Neural cell (in vitro differentiated cells): ENCODE measurements at regions not wholly inside any gene's neighbourhood (a gene's known extent, or its start where the extent isn't known, plus 50 kb on each side); places are given as distances from the start of the nearest gene placed in this dataset.

ENCODE experiments used
- H2AFZ ChIP-seq: fragments of 200-600, 300-800 bp; sonication (generic), shearing (Covaris generic); 2 replicates; pipeline ENCODE4 v1.6.0; 2014; ENCODE audit warnings: low read depth, mild to moderate bottlenecking, antibody characterized with exemption, low read length, moderate library complexity
- H3F3A ChIP-seq: fragments of 200-600 bp; shearing (Covaris generic); 2 replicates; pipeline ENCODE4 v1.6.1; 2016; ENCODE audit warnings: mild to moderate bottlenecking, moderate library complexity, mixed read lengths, antibody characterized with exemption, low read length; ENCODE audit not compliant: insufficient read depth, poor library complexity, severe bottlenecking
- H3K27ac ChIP-seq: fragments of 200-600, 300-800 bp; sonication (generic), shearing (Covaris generic); 2 replicates; pipeline ENCODE4 v1.5.1; 2014; ENCODE audit warnings: mild to moderate bottlenecking, low read length, moderate library complexity
- H3K27me3 ChIP-seq: fragments of 300-800, 200-600 bp; sonication (generic), shearing (Covaris generic); 2 replicates; pipeline ENCODE4 v1.6.0; 2014; ENCODE audit warnings: mild to moderate bottlenecking, low read depth, low read length, moderate library complexity; ENCODE audit not compliant: insufficient read depth
- H3K36me3 ChIP-seq: fragments of 300-800, 200-600 bp; sonication (generic), shearing (Covaris generic); 2 replicates; pipeline ENCODE4 v1.5.1; 2014; ENCODE audit warnings: mild to moderate bottlenecking, antibody characterized with exemption, low read length, moderate library complexity; ENCODE audit not compliant: insufficient read depth
- H3K4me2 ChIP-seq: fragments of 300-800, 200-600 bp; sonication (generic), shearing (Covaris generic); 2 replicates; pipeline ENCODE4 v1.6.0; 2014; ENCODE audit warnings: mild to moderate bottlenecking, low read length
- H3K4me3 ChIP-seq: fragments of 300-800, 200-600 bp; sonication (generic), shearing (Covaris generic); 2 replicates; pipeline ENCODE4 v1.5.1; 2014; ENCODE audit warnings: mild to moderate bottlenecking, low read length, moderate library complexity
- H3K79me2 ChIP-seq: fragments of 200-600 bp; shearing (Covaris generic); replicated peaks from 2 replicates; pipeline ENCODE4 v1.6.0; 2014; ENCODE audit warnings: mild to moderate bottlenecking, low read length, moderate library complexity; ENCODE audit not compliant: insufficient read depth
- H3K9ac ChIP-seq: fragments of 300-800, 200-600 bp; sonication (generic), shearing (Covaris generic); 2 replicates; pipeline ENCODE4 v1.6.1; 2016; ENCODE audit warnings: mild to moderate bottlenecking, low read length, mixed read lengths
- H3K9me2 ChIP-seq: fragments of 200-600 bp; shearing (Covaris generic); 2 replicates; pipeline ENCODE4 v1.6.1; 2016; ENCODE audit warnings: mild to moderate bottlenecking, low read length, mixed read lengths; ENCODE audit not compliant: insufficient read depth
- H3K9me3 ChIP-seq: fragments of 200-600, 300-800 bp; sonication (generic), shearing (Covaris generic); 2 replicates; pipeline ENCODE4 v1.6.1; 2016; ENCODE audit warnings: mild to moderate bottlenecking, mixed run types, low read length, moderate library complexity, mixed read lengths
- H4K20me1 ChIP-seq: fragments of 200-600 bp; shearing (Covaris generic); 2 replicates; pipeline ENCODE4 v1.6.1; 2016; ENCODE audit warnings: mild to moderate bottlenecking, mixed run types; ENCODE audit not compliant: insufficient read depth
- EP300 ChIP-seq: fragments of 450-650 bp; conservative IDR thresholded peaks from 2 replicates; pipeline ENCODE4 v1.6.1; 2014; ENCODE audit warnings: antibody characterized with exemption, mild to moderate bottlenecking, moderate library complexity; ENCODE audit not compliant: poor library complexity, severe bottlenecking
- EZH2 ChIP-seq: fragments of 200-600, 300-800 bp; shearing (Covaris generic), sonication (generic); IDR thresholded peaks from 2 replicates; pipeline ENCODE4 v1.6.1; 2014; ENCODE audit warnings: antibody characterized with exemption, low read length, borderline replicate concordance, mild to moderate bottlenecking; ENCODE audit not compliant: insufficient read depth, poor library complexity, severe bottlenecking
- MXI1 ChIP-seq: fragments of 450-650 bp; conservative IDR thresholded peaks from 2 replicates; pipeline ENCODE4 v1.6.1; 2014; ENCODE audit warnings: antibody characterized with exemption, mild to moderate bottlenecking; ENCODE audit not compliant: poor library complexity, severe bottlenecking
- POLR2AphosphoS5 ChIP-seq: IDR thresholded peaks from 2 replicates; pipeline ENCODE4 v1.6.1; 2012
- RAD21 ChIP-seq: fragments of 450-650 bp; conservative IDR thresholded peaks from 2 replicates; pipeline ENCODE4 v1.6.1; 2014; ENCODE audit warnings: antibody characterized with exemption, mild to moderate bottlenecking, moderate library complexity
- SMC3 ChIP-seq: fragments of 450-650 bp; conservative IDR thresholded peaks from 2 replicates; pipeline ENCODE4 v1.6.1; 2014; ENCODE audit warnings: antibody characterized with exemption, mild to moderate bottlenecking, moderate library complexity; ENCODE audit not compliant: poor library complexity
- TAF1 ChIP-seq: IDR thresholded peaks from 2 replicates; pipeline ENCODE4 v1.6.1; 2012; ENCODE audit warnings: low read depth
- TF ChIP-seq, protein P1 (sequence below): fragments of 450-650 bp; IDR thresholded peaks from 2 replicates; pipeline ENCODE4 v1.5.1; 2014; ENCODE audit warnings: antibody characterized with exemption, mild to moderate bottlenecking, moderate library complexity; ENCODE audit not compliant: poor library complexity, severe bottlenecking
- TF ChIP-seq, protein P2 (sequence below): IDR thresholded peaks from 2 replicates; pipeline ENCODE4 v1.6.1; 2012; ENCODE audit warnings: borderline replicate concordance

DNA sequence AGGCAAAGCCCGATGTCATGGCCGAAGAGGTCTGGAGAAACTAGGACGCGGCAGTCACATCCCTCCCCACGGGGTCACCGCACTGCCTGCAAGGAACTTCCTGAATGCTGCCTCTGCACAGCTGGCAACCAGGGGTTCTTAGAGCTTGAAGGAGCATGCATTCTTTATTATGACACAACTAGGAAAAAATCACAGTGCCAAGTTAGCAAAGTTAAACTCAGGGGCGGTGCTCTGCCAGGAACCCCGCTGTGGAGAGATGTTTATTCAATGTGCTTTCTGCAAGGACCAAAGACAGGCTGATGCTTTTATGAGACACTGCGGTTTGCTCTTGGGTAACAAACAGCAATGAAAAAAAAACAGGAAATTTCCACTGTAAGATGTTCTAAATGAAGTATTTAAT lies 287.3 kb upstream of the FOXQ1 start:
- Histone ChIP-seq H4K20me1 (no peaks in the 10 kb centered on the region), H3K27me3 (no peaks in the 10 kb centered on the region), H3K4me3 (no peak overlapping the region), H3K36me3 (no peaks in the 10 kb centered on the region), H3K9me3 (no peaks in the 10 kb centered on the region), H2AFZ (no peak overlapping the region), H3K9ac (no peak overlapping the region), H3K79me2 (no peaks in the 10 kb centered on the region), H3F3A (no peaks in the 10 kb centered on the region), H3K4me2 (no peak overlapping the region), H3K9me2 (no peaks in the 10 kb centered on the region), H3K27ac (no peak overlapping the region)
- TF ChIP-seq MXI1 (no peak), TAF1 (no peak), POLR2AphosphoS5 (no peak), SMC3 (no peak)
- TF ChIP-seq, protein P1, sequence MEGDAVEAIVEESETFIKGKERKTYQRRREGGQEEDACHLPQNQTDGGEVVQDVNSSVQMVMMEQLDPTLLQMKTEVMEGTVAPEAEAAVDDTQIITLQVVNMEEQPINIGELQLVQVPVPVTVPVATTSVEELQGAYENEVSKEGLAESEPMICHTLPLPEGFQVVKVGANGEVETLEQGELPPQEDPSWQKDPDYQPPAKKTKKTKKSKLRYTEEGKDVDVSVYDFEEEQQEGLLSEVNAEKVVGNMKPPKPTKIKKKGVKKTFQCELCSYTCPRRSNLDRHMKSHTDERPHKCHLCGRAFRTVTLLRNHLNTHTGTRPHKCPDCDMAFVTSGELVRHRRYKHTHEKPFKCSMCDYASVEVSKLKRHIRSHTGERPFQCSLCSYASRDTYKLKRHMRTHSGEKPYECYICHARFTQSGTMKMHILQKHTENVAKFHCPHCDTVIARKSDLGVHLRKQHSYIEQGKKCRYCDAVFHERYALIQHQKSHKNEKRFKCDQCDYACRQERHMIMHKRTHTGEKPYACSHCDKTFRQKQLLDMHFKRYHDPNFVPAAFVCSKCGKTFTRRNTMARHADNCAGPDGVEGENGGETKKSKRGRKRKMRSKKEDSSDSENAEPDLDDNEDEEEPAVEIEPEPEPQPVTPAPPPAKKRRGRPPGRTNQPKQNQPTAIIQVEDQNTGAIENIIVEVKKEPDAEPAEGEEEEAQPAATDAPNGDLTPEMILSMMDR = no peak

DNA sequence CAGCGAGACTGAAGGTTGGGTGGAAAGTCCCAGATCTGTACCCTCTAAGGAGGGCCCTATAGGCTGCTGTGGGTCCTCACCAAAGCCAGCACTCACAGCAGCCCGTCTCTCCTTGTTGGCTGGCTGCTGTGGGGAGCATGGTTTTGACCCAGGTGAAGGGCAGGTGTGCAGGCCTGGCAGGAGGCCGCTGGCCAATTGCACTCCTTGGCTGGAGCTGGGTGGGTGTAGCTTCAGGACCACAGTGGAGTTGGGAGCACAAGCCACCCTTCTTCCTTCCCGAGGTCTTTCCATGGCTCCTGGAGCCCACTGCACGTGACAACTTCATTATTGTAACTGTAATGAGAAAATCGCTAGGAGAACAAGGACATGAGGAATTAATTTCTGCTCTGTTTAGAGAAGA lies 287.7 kb upstream of the FOXQ1 start:
- Histone ChIP-seq H3K36me3 (no peaks in the 10 kb centered on the region), H3K9me3 (no peaks in the 10 kb centered on the region), H3K9me2 (no peaks in the 10 kb centered on the region), H3K4me3 (no peak overlapping the region), H3K27ac (no peak overlapping the region), H3F3A (no peaks in the 10 kb centered on the region), H3K27me3 (no peaks in the 10 kb centered on the region), H4K20me1 (no peaks in the 10 kb centered on the region), H3K4me2 (no peak overlapping the region), H2AFZ (no peak overlapping the region), H3K79me2 (no peaks in the 10 kb centered on the region), H3K9ac (no peak overlapping the region)
- no peak for TF ChIP-seq EP300
- no peak for TF ChIP-seq EZH2
- TF ChIP-seq, protein P1 = no peak
- TF ChIP-seq POLR2AphosphoS5 = no peak

DNA sequence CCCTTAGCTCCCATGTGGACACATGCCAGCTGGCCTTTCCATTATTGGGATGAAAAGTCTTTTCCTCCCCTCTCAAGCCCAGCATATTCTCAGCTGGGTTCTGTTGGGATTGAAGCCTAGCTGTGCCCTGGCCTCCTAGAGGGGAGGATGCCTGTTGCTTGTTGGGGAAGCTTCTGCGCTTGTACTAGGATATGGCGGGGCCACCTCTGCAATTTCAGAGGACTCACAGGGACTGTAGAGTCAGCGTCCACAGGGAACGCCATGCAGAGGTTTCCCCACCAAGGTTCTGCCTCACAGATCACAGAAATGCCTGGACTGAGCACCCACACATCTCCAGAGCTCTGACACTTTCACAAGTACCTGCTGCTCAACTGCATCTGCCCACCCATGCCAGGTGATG lies 288.7 kb upstream of the FOXQ1 start:
- Histone ChIP-seq H3K79me2 (no peaks in the 10 kb centered on the region), H3K4me3 (no peak overlapping the region), H3K27ac (no peak overlapping the region), H3K9me2 (no peaks in the 10 kb centered on the region), H2AFZ (no peak overlapping the region), H3K9me3 (no peaks in the 10 kb centered on the region), H3F3A (no peaks in the 10 kb centered on the region), H4K20me1 (no peaks in the 10 kb centered on the region), H3K9ac (no peak overlapping the region), H3K36me3 (no peaks in the 10 kb centered on the region), H3K4me2 (no peak overlapping the region), H3K27me3 (no peaks in the 10 kb centered on the region)
- TF ChIP-seq EP300 (no peak), TAF1 (no peak), RAD21 (no peak), POLR2AphosphoS5 (no peak), SMC3 (no peak), EZH2 (no peak), MXI1 (no peak)
- TF ChIP-seq, protein P2, sequence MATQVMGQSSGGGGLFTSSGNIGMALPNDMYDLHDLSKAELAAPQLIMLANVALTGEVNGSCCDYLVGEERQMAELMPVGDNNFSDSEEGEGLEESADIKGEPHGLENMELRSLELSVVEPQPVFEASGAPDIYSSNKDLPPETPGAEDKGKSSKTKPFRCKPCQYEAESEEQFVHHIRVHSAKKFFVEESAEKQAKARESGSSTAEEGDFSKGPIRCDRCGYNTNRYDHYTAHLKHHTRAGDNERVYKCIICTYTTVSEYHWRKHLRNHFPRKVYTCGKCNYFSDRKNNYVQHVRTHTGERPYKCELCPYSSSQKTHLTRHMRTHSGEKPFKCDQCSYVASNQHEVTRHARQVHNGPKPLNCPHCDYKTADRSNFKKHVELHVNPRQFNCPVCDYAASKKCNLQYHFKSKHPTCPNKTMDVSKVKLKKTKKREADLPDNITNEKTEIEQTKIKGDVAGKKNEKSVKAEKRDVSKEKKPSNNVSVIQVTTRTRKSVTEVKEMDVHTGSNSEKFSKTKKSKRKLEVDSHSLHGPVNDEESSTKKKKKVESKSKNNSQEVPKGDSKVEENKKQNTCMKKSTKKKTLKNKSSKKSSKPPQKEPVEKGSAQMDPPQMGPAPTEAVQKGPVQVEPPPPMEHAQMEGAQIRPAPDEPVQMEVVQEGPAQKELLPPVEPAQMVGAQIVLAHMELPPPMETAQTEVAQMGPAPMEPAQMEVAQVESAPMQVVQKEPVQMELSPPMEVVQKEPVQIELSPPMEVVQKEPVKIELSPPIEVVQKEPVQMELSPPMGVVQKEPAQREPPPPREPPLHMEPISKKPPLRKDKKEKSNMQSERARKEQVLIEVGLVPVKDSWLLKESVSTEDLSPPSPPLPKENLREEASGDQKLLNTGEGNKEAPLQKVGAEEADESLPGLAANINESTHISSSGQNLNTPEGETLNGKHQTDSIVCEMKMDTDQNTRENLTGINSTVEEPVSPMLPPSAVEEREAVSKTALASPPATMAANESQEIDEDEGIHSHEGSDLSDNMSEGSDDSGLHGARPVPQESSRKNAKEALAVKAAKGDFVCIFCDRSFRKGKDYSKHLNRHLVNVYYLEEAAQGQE = no peak
- TF ChIP-seq, protein P1 = no peak
